ENCODE measurements at regions not wholly inside any gene's neighbourhood (a gene's known extent, or its start where the extent isn't known, plus 50 kb on each side); places are given as distances from the start of the nearest gene placed in this dataset.
"Not testable (repeated sequence)": the region's sequence is repeated elsewhere in the genome, so short reads cannot be mapped to it uniquely, and the experiment has no call there.

GRCh38 chr22:42217752-42218280, 52.6 kb downstream of the TCF20 start:
- DNase-seq: no peak

- DNase-seq: no peak
These were observed 53.3 kb downstream of the TCF20 start for GRCh38 chr22:42217019-42217751.

GRCh38 chr22:42214633-42215415, 55.6 kb downstream of the TCF20 start:
- no peak for DNase-seq

GRCh38 chr22:42208362-42208761, 62.1 kb downstream of the TCF20 start:
- DNase-seq: no peak

- DNase-seq: no peak
These were observed 62.5 kb downstream of the TCF20 start for GRCh38 chr22:42207918-42208317.

- DNase-seq: no peak
These were observed 66.8 kb downstream of the TCF20 start for GRCh38 chr22:42203609-42204008.

- DNase-seq: peak; percentile 25
These were observed 67.8 kb downstream of the TCF20 start for GRCh38 chr22:42202669-42203068.

GRCh38 chr22:42202048-42202447, 68.4 kb downstream of the TCF20 start:
- no peak for DNase-seq

GRCh38 chr22:42199025-42199424, 68.4 kb upstream of the CYP2D6 start:
- DNase-seq: no peak

- no peak for DNase-seq
These were observed 67.6 kb upstream of the CYP2D6 start for GRCh38 chr22:42198226-42198625.

GRCh38 chr22:42196454-42196853, 65.8 kb upstream of the CYP2D6 start:
- DNase-seq: no peak

GRCh38 chr22:42194953-42195352, 64.3 kb upstream of the CYP2D6 start:
- DNase-seq: no peak

GRCh38 chr22:42194104-42194851, 63.7 kb upstream of the CYP2D6 start:
- DNase-seq: no peak

GRCh38 chr22:42192547-42192946, 61.9 kb upstream of the CYP2D6 start:
- no peak for DNase-seq

GRCh38 chr22:42190274-42190673, 59.7 kb upstream of the CYP2D6 start:
- no peak for DNase-seq

GRCh38 chr22:42189761-42190160, 59.2 kb upstream of the CYP2D6 start:
- DNase-seq: no peak

GRCh38 chr22:42188808-42189447, 58.3 kb upstream of the CYP2D6 start:
- DNase-seq: no peak

GRCh38 chr22:42187646-42188045, 57.0 kb upstream of the CYP2D6 start:
- DNase-seq: no peak

GRCh38 chr22:42185915-42186439, 55.4 kb upstream of the CYP2D6 start:
- no peak for DNase-seq

GRCh38 chr22:42184852-42185251, 54.2 kb upstream of the CYP2D6 start:
- DNase-seq: no peak

GRCh38 chr22:42183461-42184059, 53.0 kb upstream of the CYP2D6 start:
- DNase-seq: not testable (repeated sequence)

- DNase-seq: peak; percentile 49
These were observed 49.8 kb upstream of the CYP2D6 start for GRCh38 chr22:42180349-42180842.
